ENCODE measurements at regions not wholly inside any gene's neighbourhood (a gene's known extent, or its start where the extent isn't known, plus 50 kb on each side); places are given as distances from the start of the nearest gene placed in this dataset.
"Not testable (repeated sequence)": the region's sequence is repeated elsewhere in the genome, so short reads cannot be mapped to it uniquely, and the experiment has no call there.

DNA sequence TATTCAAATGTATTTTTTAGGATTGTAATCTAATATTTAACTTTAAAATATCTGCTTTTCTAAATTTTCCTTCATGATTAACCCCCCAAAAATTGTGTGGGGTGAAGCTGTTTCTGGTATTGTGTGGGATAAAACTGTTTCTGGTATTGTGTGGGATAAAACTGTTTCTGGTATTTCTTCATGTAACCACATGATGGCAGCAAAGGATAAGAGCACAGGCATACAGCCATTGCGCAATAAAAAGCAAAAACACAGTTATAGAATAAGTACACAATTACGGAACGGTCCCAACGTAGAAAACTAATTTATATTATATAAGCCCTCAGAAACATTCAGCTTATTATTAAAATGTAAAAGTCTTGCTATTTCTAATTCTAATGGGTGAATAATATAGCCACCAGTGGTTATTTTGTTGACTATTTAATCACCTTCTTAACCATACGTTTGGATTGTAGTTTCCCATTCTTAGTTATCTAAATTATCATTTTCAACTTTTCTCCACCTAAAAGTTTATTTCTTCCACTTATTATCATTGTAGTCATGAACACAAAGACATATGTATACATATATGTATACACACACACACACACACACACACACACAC, 333.9 kb upstream of the FSTL5 start:
- intact Hi-C loops (cut with micrococcal nuclease) = loop anchor here (1.0 to 5.0 kb wide), 3 partner anchors 541 to 1185 kb away; no protein-coding TSS in a partner anchor

DNA sequence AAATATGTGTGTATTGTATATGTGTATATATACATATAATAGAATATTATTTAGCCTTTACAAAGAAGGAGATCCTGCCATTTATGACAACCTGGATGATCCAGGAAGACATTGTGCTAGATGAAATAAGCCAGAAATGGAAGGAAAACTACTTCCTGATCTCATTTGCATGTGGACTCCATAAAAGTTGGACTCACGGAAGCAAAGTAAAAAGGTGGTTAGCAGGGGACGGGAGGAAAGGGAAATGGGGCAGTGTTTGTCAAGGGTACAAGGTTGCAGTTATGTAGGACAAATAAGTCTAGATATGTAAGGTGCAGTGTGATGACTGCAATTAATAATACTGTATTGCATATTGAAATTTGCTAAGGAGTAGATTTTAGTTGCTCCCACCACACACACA, 331.1 kb upstream of the FSTL5 start:
- intact Hi-C loops (cut with micrococcal nuclease) = loop anchor here (5.0 kb wide), 1 partner anchor 1187 kb away; no protein-coding TSS in a partner anchor

GRCh38 chr4:162485486-162485885, 321.7 kb upstream of the FSTL5 start:
- intact Hi-C loops (cut with micrococcal nuclease) = no loop called here

GRCh38 chr4:162475246-162475645, 311.4 kb upstream of the FSTL5 start:
- intact Hi-C loops (cut with micrococcal nuclease) = no loop called here

DNA sequence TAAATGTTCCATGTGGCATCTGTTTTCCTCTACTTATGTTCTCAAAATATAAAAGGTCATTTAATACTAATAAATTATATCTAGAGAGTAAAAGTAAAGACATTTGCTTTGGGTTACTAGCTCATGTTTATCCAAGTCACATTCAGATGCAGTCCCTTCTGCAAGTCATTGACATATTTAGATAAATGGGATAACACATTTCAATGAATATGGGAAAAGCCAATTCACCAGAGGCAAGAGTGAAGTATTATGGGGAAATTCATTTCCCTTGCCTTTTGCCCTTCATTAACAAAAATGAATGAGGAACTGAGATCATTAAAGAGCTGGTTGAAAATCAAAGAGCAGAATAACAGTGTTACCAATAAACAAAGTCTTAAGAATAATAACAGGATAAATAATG, 306.2 kb upstream of the FSTL5 start:
- intact Hi-C loops (cut with micrococcal nuclease) = no loop called here

GRCh38 chr4:162465356-162465755, 301.6 kb upstream of the FSTL5 start:
- intact Hi-C loops (cut with micrococcal nuclease) = not testable (repeated sequence)

- intact Hi-C loops (cut with micrococcal nuclease) = no loop called here
These were observed 298.2 kb upstream of the FSTL5 start for GRCh38 chr4:162461952-162462351.

GRCh38 chr4:162458051-162458450, 294.3 kb upstream of the FSTL5 start:
- intact Hi-C loops (cut with micrococcal nuclease) = no loop called here

- intact Hi-C loops (cut with micrococcal nuclease) = no loop called here
These were observed 293.5 kb upstream of the FSTL5 start for GRCh38 chr4:162457071-162457865.

GRCh38 chr4:162456106-162456505, 292.3 kb upstream of the FSTL5 start:
- intact Hi-C loops (cut with micrococcal nuclease) = no loop called here

DNA sequence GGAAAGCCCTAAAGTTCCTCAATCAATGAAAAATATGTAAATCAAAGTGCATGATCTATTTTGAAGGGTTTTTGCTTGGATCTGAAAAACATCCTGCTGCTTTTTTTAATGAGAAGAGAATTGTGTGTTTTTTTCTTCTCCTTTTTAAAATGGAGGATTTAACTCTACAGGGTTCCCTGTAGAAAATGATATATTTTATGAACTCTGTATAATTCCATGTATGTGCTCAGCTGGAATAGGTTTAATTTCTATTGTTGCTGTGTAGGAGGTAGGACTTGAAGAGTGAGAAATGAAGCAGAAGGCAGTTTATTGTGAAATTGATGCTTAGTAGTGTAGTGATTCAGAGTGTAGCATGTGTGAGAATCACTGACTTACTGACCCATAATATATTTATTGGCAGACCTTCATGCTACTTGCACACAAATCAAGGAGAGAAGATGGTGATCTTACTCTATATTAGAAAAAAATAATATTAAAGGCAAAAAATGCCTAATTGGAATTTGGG, 286.8 kb upstream of the FSTL5 start:
- intact Hi-C loops (cut with micrococcal nuclease) = no loop called here

GRCh38 chr4:162443510-162443909, 279.7 kb upstream of the FSTL5 start:
- intact Hi-C loops (cut with micrococcal nuclease) = no loop called here

DNA sequence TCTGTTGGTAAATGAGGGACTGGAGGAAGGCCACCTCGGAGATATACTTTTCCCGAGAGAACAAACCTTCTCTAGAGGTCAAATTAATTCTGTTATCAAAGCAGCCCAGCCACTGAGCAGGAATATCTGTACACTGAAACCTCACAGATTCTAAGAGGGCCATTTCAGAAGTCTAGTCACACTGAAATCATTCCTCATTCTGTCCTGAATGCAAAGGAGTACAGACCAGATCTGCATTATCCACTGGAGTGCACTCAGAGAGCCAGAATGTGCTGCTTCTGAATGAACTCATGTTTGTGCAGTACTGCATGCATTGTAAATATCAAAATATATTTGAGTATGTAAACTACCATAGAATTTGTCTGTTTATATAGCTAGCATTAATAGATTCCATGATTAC, 278.3 kb upstream of the FSTL5 start:
- intact Hi-C loops (cut with micrococcal nuclease) = no loop called here

DNA sequence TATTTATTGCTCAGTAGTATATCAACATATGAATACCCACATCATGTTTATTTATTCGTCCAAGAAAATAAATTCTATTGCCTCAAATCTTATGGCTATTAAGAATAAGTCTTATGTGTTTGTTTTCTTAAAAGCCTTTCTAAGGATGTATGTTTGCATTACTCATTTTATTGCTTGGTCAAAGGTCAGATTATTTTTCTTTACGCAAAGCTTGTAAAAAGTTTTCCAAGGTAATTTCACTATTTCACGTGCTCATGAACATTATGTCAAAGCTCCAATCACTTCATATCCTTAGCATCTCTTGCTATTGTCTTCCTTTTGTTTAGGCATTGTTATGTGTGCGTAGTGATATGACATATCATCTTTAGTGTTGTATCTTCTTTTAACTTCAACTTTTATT, 258.5 kb upstream of the FSTL5 start:
- intact Hi-C loops (cut with micrococcal nuclease) = no loop called here

DNA sequence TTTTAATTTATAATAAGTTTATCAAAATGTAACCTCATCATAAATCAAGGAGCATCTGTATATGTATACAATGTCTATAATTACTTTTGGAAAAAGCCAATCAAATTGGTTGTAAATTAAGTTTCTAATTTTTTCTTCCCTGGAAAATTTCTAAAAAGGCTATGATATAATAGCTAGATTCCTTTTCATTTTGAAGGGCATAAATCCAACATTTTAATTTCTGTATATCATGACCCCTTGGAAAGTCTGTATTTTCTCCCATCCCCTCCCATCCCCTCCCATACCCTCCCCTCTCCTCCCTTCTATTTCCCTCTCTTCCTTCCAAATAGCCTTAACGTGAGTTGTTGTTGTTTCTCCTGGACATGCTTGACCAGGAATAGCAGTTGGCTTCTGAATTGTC, 247.1 kb upstream of the FSTL5 start:
- intact Hi-C loops (cut with micrococcal nuclease) = no loop called here

DNA sequence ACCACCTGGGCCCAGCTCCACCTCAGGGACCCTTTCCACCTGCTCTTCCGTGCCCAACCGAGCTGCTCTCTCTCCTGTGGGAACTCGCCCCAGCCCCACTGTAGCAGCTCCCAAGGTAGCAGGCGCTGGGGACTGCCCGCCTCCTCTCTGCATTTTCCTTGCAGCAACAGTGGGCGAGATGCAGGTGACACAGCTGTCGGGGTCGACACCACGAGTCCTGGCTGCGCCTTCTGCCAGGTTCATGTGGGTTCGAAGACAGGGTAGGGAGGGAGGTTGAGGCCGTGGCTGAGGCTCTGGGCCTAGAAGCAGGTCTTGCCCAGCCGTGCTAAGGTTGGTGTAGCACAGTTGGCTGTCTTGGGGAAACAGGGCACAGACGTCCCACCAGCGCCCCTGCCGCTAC, 245.2 kb upstream of the FSTL5 start:
- intact Hi-C loops (cut with micrococcal nuclease) = no loop called here

GRCh38 chr4:162408309-162408708, 244.5 kb upstream of the FSTL5 start:
- intact Hi-C loops (cut with micrococcal nuclease) = no loop called here

DNA sequence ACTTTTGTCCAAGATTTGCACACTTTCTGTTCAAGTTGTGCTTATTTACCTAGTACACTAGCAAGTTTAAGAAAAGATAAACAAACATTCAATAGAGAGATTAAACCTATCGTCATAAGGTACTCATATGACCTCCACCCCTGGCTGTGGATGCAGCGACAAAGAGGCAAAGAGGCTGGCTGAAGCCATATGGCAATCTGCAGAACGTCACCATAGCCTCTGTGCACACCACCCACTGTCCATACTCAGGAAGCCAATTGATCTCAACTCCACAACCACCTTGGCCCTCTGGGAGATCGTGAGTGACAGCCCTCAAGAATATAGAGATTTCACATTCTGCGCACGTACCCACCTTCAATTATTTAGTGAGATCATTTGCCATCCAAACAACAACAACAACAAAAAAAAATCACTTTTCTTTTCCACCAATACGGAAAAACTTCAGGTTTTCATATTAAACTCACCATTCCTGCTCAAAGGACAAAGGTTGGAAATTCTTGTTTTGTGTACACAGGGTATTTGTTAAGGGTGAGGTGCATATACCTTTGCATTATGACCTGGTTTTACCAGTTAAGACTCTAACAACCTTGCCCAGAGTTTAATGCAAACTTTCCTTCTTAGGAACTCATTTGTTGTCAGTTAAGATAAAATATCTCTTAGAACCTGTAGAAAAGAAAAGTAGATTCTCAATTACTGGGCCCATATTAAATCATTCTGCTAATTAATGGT, 243.0 kb upstream of the FSTL5 start:
- intact Hi-C loops (cut with micrococcal nuclease) = no loop called here

GRCh38 chr4:162403932-162404331, 240.1 kb upstream of the FSTL5 start:
- intact Hi-C loops (cut with micrococcal nuclease) = no loop called here

- intact Hi-C loops (cut with micrococcal nuclease) = no loop called here
These were observed 239.6 kb upstream of the FSTL5 start for GRCh38 chr4:162403419-162403818.

DNA sequence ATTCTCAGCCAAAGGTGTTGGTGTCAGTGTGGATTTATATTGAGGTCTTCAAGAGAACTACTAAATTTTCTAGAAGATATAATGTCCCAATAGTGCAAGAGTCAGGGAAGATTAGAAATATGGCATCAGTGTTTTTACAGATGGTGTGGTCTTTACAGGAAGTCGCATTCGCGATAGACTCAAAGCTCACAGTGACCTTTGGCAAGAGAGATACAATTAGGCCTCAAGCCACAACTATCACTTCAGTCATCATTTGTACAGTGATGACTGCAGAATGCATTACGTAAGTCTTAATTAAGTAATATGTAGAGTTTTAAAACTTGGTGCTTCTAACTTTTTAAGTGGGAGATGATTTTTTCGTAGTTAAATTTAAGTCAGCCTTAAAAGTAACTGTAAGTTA, 237.2 kb upstream of the FSTL5 start:
- intact Hi-C loops (cut with micrococcal nuclease) = no loop called here

DNA sequence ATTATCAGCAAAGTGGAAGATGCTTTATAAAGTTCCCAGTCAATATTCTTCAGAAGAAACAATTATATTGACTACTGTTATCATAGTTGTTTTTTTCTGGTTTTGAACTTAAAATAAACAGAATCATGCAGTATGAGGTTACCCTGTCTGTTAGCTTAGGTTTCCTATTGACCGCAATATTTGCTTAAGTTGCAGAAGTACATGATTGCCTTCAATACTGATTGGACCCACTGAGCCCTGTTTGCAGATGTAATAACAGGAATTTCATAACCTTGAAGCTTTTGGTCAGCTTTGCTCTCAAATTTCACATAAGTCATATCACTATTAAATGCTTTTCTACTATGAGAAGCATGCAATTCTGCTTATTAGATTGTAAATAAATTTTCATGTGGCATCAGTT, 229.1 kb upstream of the FSTL5 start:
- intact Hi-C loops (cut with micrococcal nuclease) = no loop called here

Measured in T-helper 2 cell treated with Interferon-gamma antibody and Interleukin-4, amounts not matched to agents 100 ng/mL and 5 ng/mL, for 36 hours (primary cell).